Transverse colon (tissue), 4 donors: ENCODE measurements at regions not wholly inside any gene's neighbourhood (a gene's known extent, or its start where the extent isn't known, plus 50 kb on each side); places are given as distances from the start of the nearest gene placed in this dataset.

ENCODE experiments used
- DNase-seq: peaks from one replicate; pipeline ENCODE4 v3.0.0-alpha.2; 2019
- H3K27ac ChIP-seq, 4 donors: fragments of 200-600 bp; sonication (generic); 2 replicates each; pipeline ENCODE4 v1.5.1; 2016 to 2018; ENCODE audit warnings: inconsistent platforms in 4 of 4
- H3K27me3 ChIP-seq: fragments of 200-600 bp; sonication (generic); 2 replicates; pipeline ENCODE4 v1.5.1; 2017; ENCODE audit warnings: inconsistent platforms
- H3K36me3 ChIP-seq, 4 donors: fragments of 200-600 bp; sonication (generic); 2 replicates each; pipeline ENCODE4 v1.5.1; 2017 to 2019; ENCODE audit warnings: inconsistent platforms in 4 of 4
- H3K4me1 ChIP-seq, 4 donors: fragments of 200-600 bp; sonication (generic); 2 replicates each; pipeline ENCODE4 v1.5.1; 2017 to 2020; ENCODE audit warnings: inconsistent platforms in 4 of 4
- H3K4me3 ChIP-seq, 4 donors: fragments of 200-600 bp; sonication (generic); 1 replicate in 1 of 4; 2 replicates in 3 of 4; pipeline versions ENCODE4 v1.5.1 to v1.6.1; 2017 to 2019; ENCODE audit warnings: inconsistent platforms in 4 of 4
- H3K9me3 ChIP-seq, 2 donors: fragments of 200-600 bp; sonication (generic); 2 replicates each; pipeline ENCODE4 v1.5.1; 2017 to 2019; ENCODE audit warnings: inconsistent platforms in 2 of 2
- EP300 ChIP-seq: sonication (generic); formaldehyde crosslinking; IDR thresholded peaks from one replicate; pipeline ENCODE4 v1.6.1; 2017; ENCODE audit warnings: antibody characterized with exemption, low read depth
- POLR2A ChIP-seq: fragments of 450-650 bp; IDR thresholded peaks from one replicate; pipeline ENCODE4 v1.6.1; 2016; ENCODE audit warnings: antibody characterized with exemption, mild to moderate bottlenecking, moderate library complexity
- POLR2AphosphoS5 ChIP-seq, 3 donors: sonication (generic); formaldehyde crosslinking; IDR thresholded peaks; one replicate each; pipeline ENCODE4 v1.6.1; 2016; ENCODE audit warnings: antibody characterized with exemption in 3 of 3
- WGBS, 2 donors: methylation state at CpG; one replicate each; pipeline ENCODE4 v1.1.5; 2018; ENCODE audit warnings: low coverage in 1 of 2; 5-methylcytosine and 5-hydroxymethylcytosine counted together
- in situ Hi-C, 4 donors: fragments of 200-750 bp; cut with MboI; loops; one replicate each; pipeline versions ENCODE4 v1.15.0 to v1.15.1; 2017; ENCODE audit warnings: low sequenced_read_pairs in 3 of 4, low pct_ligation_motif_present in 1 of 4, low pct_unique_long_range_greater_than_20kb in 1 of 4
- intact Hi-C: fragments of 100-400 bp; cut with DNase I; formaldehyde crosslinking; loops from one replicate; pipeline ENCODE4 v1.15.1; 2023; ENCODE audit warnings: low total_unique reads
- TF ChIP-seq, protein P1 (sequence below), 5 experiments: fragments of 200-600 bp in 3 of 5; fragments of 450-650 bp in 2 of 5; sonication (generic) in 3 of 5; IDR thresholded peaks; 1 replicate in 2 of 5; 2 replicates in 3 of 5; pipeline ENCODE4 v1.5.1; 2016 to 2017; ENCODE audit warnings: antibody characterized with exemption in 5 of 5, inconsistent platforms in 3 of 5, mild to moderate bottlenecking in 2 of 5, moderate library complexity in 1 of 5

DNA sequence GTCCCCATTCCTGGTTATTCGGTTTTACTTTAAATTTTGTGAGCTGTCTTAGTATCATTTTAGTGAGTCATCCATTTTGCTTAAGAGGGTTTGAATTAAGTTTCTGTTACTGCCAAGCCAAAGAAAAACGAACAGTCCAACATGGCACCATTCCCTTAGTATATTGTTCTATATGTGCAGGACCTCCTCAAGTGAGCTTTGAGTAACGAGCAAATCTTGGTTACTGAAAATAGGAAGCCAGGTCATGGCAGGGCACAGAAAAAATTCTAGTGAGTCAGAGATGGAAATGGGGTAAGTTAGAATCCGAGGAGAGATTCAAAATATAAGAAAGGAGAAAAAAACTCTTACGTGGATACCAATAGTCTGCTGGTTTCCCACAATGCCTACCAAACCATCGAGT lies 292.9 kb downstream of the BAMBI start:
- 71 to 78% methylated on average over 6 of the region's 6 CpGs for WGBS, 2 donors
- Histone ChIP-seq H3K4me3 (no peak overlapping the region), H3K27ac (no peak overlapping the region), H3K27me3 (no peaks in the 10 kb centered on the region), H3K9me3 (no peaks in the 10 kb centered on the region), H3K36me3 (no peaks in the 10 kb centered on the region), H3K4me1 (no peaks in the 10 kb centered on the region)
- TF ChIP-seq EP300 = no peak
- TF ChIP-seq POLR2A = no peak
- no peak for TF ChIP-seq POLR2AphosphoS5 (IDR thresholded peaks at IDR 0.05)
- TF ChIP-seq, protein P1, sequence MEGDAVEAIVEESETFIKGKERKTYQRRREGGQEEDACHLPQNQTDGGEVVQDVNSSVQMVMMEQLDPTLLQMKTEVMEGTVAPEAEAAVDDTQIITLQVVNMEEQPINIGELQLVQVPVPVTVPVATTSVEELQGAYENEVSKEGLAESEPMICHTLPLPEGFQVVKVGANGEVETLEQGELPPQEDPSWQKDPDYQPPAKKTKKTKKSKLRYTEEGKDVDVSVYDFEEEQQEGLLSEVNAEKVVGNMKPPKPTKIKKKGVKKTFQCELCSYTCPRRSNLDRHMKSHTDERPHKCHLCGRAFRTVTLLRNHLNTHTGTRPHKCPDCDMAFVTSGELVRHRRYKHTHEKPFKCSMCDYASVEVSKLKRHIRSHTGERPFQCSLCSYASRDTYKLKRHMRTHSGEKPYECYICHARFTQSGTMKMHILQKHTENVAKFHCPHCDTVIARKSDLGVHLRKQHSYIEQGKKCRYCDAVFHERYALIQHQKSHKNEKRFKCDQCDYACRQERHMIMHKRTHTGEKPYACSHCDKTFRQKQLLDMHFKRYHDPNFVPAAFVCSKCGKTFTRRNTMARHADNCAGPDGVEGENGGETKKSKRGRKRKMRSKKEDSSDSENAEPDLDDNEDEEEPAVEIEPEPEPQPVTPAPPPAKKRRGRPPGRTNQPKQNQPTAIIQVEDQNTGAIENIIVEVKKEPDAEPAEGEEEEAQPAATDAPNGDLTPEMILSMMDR (IDR thresholded peaks at IDR 0.05) = no peak
- intact Hi-C loops = no loop called here
- in situ Hi-C loops = no loop called here
- no peak for DNase-seq

DNA sequence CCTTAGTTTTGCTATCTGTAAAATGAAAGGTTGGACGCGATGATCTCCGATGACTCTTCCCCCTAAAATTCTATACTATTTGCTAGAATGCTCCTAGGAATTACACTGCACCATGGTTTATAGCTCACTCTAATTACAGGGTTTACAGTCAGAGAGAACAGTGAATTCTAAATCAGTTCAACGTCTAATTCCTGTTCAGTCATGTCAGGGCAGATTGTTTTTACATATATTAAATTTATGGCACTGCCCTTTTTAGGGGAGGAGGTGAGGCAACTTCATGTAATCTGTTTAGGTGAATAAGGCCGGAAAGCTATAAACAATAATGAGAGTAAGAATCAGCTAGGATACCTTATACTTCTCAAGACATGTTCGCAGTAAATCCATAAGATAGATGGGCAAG lies 293.9 kb downstream of the BAMBI start:
- intact Hi-C loops (no loop called here), in situ Hi-C loops (no loop called here)
- Histone ChIP-seq H3K27me3 (no peaks in the 10 kb centered on the region), H3K27ac (no peak overlapping the region), H3K4me1 (no peaks in the 10 kb centered on the region), H3K36me3 (no peaks in the 10 kb centered on the region), H3K4me3 (no peak overlapping the region), H3K9me3 (no peaks in the 10 kb centered on the region)
- WGBS, 2 donors = 77 to 82% methylated on average over 6 of the region's 6 CpGs
- DNase-seq = no peak
- TF ChIP-seq EP300 (no peak), POLR2AphosphoS5 (IDR thresholded peaks at IDR 0.05) (no peak), POLR2A (no peak)
- TF ChIP-seq, protein P1 (IDR thresholded peaks at IDR 0.05) = no peak

DNA sequence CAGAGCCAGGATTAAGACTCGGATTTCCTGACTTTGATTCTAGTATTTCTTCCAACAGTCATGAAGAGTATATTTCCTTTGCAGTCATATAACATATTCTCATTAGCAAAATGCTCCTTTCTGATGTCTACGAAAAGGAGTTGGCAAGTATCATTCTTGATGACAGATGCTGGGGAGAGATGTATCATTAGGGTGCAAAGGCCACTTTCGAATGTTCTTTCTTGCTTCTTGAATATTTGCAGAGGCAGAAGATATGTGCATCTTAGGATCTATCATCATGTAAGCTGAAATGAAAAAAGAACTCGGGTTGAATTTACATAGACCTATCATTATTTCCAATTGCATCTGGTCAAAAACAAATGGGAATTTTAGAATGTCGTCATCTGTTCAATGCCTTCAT lies 294.4 kb downstream of the BAMBI start:
- Histone ChIP-seq H3K36me3 (no peaks in the 10 kb centered on the region), H3K4me3 (no peak overlapping the region), H3K27me3 (no peaks in the 10 kb centered on the region), H3K27ac (no peak overlapping the region), H3K4me1 (no peaks in the 10 kb centered on the region), H3K9me3 (no peaks in the 10 kb centered on the region)
- in situ Hi-C loops = no loop called here
- intact Hi-C loops = no loop called here
- no peak for DNase-seq
- TF ChIP-seq, protein P1 (IDR thresholded peaks at IDR 0.05) = no peak
- TF ChIP-seq POLR2A (no peak), POLR2AphosphoS5 (IDR thresholded peaks at IDR 0.05) (no peak), EP300 (no peak)
- WGBS, 2 donors = 79 to 80% methylated on average over 5 of the region's 5 CpGs

GRCh38 chr10:28973309-28973972 lies 296.1 kb downstream of the BAMBI start:
- Histone ChIP-seq H3K4me3 (no peak overlapping the region), H3K27ac (no peak overlapping the region), H3K27me3 (no peaks in the 10 kb centered on the region), H3K4me1 (no peaks in the 10 kb centered on the region), H3K36me3 (no peaks in the 10 kb centered on the region), H3K9me3 (no peaks in the 10 kb centered on the region)
- TF ChIP-seq POLR2A (no peak), POLR2AphosphoS5 (IDR thresholded peaks at IDR 0.05) (no peak), EP300 (no peak)
- TF ChIP-seq, protein P1 (IDR thresholded peaks at IDR 0.05) = no peak
- in situ Hi-C loops (no loop called here), intact Hi-C loops (no loop called here)
- no peak for DNase-seq
- 85 to 92% methylated on average over 8 to 12 of the region's 12 CpGs for WGBS, 2 donors
